COLO668 (cell line): ENCODE measurements at regions not wholly inside any gene's neighbourhood (a gene's known extent, or its start where the extent isn't known, plus 50 kb on each side); places are given as distances from the start of the nearest gene placed in this dataset.
"Not testable (repeated sequence)": the region's sequence is repeated elsewhere in the genome, so short reads cannot be mapped to it uniquely, and the experiment has no call there.

Experiments
- DNase-seq: peaks from one replicate; lab custom pipeline; 2025; ENCODE audit not compliant: unreplicated experiment; lab: John Stamatoyannopoulos, UW

- not testable (repeated sequence) for DNase-seq
Observed at GRCh38 chr10:109214891-109215290, 708.4 kb downstream of the XPNPEP1 start.

GRCh38 chr10:109207361-109207760 lies 716.0 kb downstream of the XPNPEP1 start:
- no peak for DNase-seq

GRCh38 chr10:109205929-109206585 lies 717.3 kb downstream of the XPNPEP1 start:
- no peak for DNase-seq

- DNase-seq: no peak
Observed at GRCh38 chr10:109203646-109204353, 719.5 kb downstream of the XPNPEP1 start.

- DNase-seq: no peak
Observed at GRCh38 chr10:109202111-109202510, 721.2 kb downstream of the XPNPEP1 start.

- no peak for DNase-seq
Observed at GRCh38 chr10:109200646-109201045, 722.7 kb downstream of the XPNPEP1 start.

GRCh38 chr10:109191823-109192222 lies 731.5 kb downstream of the XPNPEP1 start:
- no peak for DNase-seq

GRCh38 chr10:109191341-109191740 lies 732.0 kb downstream of the XPNPEP1 start:
- DNase-seq: no peak

GRCh38 chr10:109187677-109188076 lies 735.6 kb downstream of the XPNPEP1 start:
- DNase-seq: no peak

- DNase-seq: no peak
Observed at GRCh38 chr10:109183366-109183765, 739.9 kb downstream of the XPNPEP1 start.

GRCh38 chr10:109178591-109178990 lies 744.7 kb downstream of the XPNPEP1 start:
- no peak for DNase-seq

- no peak for DNase-seq
Observed at GRCh38 chr10:109174526-109174925, 748.8 kb downstream of the XPNPEP1 start.

- DNase-seq: no peak
Observed at GRCh38 chr10:109173937-109174336, 749.4 kb downstream of the XPNPEP1 start.

GRCh38 chr10:109173121-109173520 lies 750.2 kb downstream of the XPNPEP1 start:
- no peak for DNase-seq

- DNase-seq: no peak
Observed at GRCh38 chr10:109166935-109167334, 756.4 kb downstream of the XPNPEP1 start.

GRCh38 chr10:109159351-109159750 lies 764.0 kb downstream of the XPNPEP1 start:
- no peak for DNase-seq

GRCh38 chr10:109156396-109156795 lies 766.9 kb downstream of the XPNPEP1 start:
- no peak for DNase-seq

GRCh38 chr10:109149666-109150350 lies 773.5 kb downstream of the XPNPEP1 start:
- no peak for DNase-seq

GRCh38 chr10:109127363-109127762 lies 795.9 kb downstream of the XPNPEP1 start:
- DNase-seq: no peak

GRCh38 chr10:109126541-109126940 lies 796.8 kb downstream of the XPNPEP1 start:
- no peak for DNase-seq

GRCh38 chr10:109126016-109126415 lies 797.3 kb downstream of the XPNPEP1 start:
- no peak for DNase-seq

- DNase-seq: no peak
Observed at GRCh38 chr10:109115179-109115578, 808.1 kb downstream of the XPNPEP1 start.
